Mesenchymal stem cell (in vitro differentiated cells and primary cell): ENCODE measurements at regions not wholly inside any gene's neighbourhood (a gene's known extent, or its start where the extent isn't known, plus 50 kb on each side); places are given as distances from the start of the nearest gene placed in this dataset.

ENCODE experiments used
- DNase-seq: peaks from one replicate; pipeline ENCODE4 v3.0.0-alpha.2; 2013
- H2AFZ ChIP-seq: one replicate; pipeline ENCODE4 v1.6.1; 2013; ENCODE audit warnings: low read depth, mild to moderate bottlenecking, control low read depth, inconsistent platforms, low read length, moderate library complexity
- H2AK5ac ChIP-seq: 2 replicates; pipeline ENCODE4 v1.6.1; 2013; ENCODE audit warnings: low read length, moderate library complexity, mild to moderate bottlenecking, inconsistent platforms; ENCODE audit not compliant: severe bottlenecking
- H2BK120ac ChIP-seq: one replicate; pipeline ENCODE4 v1.6.1; 2013; ENCODE audit warnings: low read depth, mild to moderate bottlenecking, inconsistent platforms, low read length, moderate library complexity
- H2BK12ac ChIP-seq, 2 experiments: one replicate each; pipeline ENCODE4 v1.6.1; 2013; ENCODE audit warnings: inconsistent platforms in 2 of 2, low read length in 2 of 2, mild to moderate bottlenecking in 2 of 2, moderate library complexity in 2 of 2, control low read depth in 1 of 2
- H2BK15ac ChIP-seq: one replicate; pipeline ENCODE4 v1.6.1; 2013; ENCODE audit warnings: mild to moderate bottlenecking, low read depth, inconsistent platforms; ENCODE audit not compliant: poor library complexity, severe bottlenecking
- H2BK5ac ChIP-seq: 2 replicates; pipeline ENCODE4 v1.6.1; 2013; ENCODE audit warnings: low read depth, mild to moderate bottlenecking, low read length, control low read depth, inconsistent platforms; ENCODE audit not compliant: poor library complexity, severe bottlenecking
- H3K14ac ChIP-seq, 2 experiments: one replicate each; pipeline ENCODE4 v1.6.1; 2013; ENCODE audit warnings: inconsistent platforms in 2 of 2, low read length in 2 of 2, control low read depth in 1 of 2, mild to moderate bottlenecking in 1 of 2, moderate library complexity in 1 of 2
- H3K18ac ChIP-seq, 2 experiments: one replicate each; pipeline ENCODE4 v1.6.1; 2013; ENCODE audit warnings: inconsistent platforms in 2 of 2, low read length in 2 of 2, control low read depth in 1 of 2, low read depth in 1 of 2, mild to moderate bottlenecking in 1 of 2
- H3K23ac ChIP-seq, 2 experiments: one replicate each; pipeline ENCODE4 v1.6.1; 2013; ENCODE audit warnings: inconsistent platforms in 2 of 2, low read length in 2 of 2, mild to moderate bottlenecking in 2 of 2, moderate library complexity in 2 of 2, control low read depth in 1 of 2
- H3K27ac ChIP-seq: 2 replicates; pipeline ENCODE4 v1.5.1; 2013; ENCODE audit warnings: mild to moderate bottlenecking, moderate library complexity, low read length, control low read depth, inconsistent platforms; ENCODE audit not compliant: poor library complexity, severe bottlenecking
- H3K27me3 ChIP-seq, 2 experiments: 2 replicates each; pipeline versions ENCODE4 v1.6.1 to v1.7.0; 2013; ENCODE audit warnings: low read length in 2 of 2, mild to moderate bottlenecking in 2 of 2, moderate library complexity in 2 of 2, control low read depth in 1 of 2, inconsistent platforms in 1 of 2; ENCODE audit not compliant: control insufficient read depth in 1 of 2, insufficient read depth in 1 of 2
- H3K36me3 ChIP-seq, 2 experiments: 2 replicates each; pipeline versions ENCODE4 v1.6.1 to v1.7.0; 2013; ENCODE audit warnings: low read length in 2 of 2, control low read depth in 1 of 2, inconsistent platforms in 1 of 2, low read depth in 1 of 2, mild to moderate bottlenecking in 1 of 2; ENCODE audit not compliant: insufficient read depth in 2 of 2, control insufficient read depth in 1 of 2
- H3K4ac ChIP-seq, 2 experiments: one replicate each; pipeline ENCODE4 v1.6.1; 2013; ENCODE audit warnings: inconsistent platforms in 2 of 2, low read length in 2 of 2, mild to moderate bottlenecking in 2 of 2, moderate library complexity in 2 of 2, control low read depth in 1 of 2, low read depth in 1 of 2
- H3K4me1 ChIP-seq: 2 replicates; pipeline ENCODE4 v1.6.1; 2013; ENCODE audit warnings: low read depth, low read length, control low read depth; ENCODE audit not compliant: control insufficient read depth, insufficient read depth
- H3K4me2 ChIP-seq: 2 replicates; pipeline ENCODE4 v1.6.1; 2013; ENCODE audit warnings: low read length, mild to moderate bottlenecking, inconsistent platforms; ENCODE audit not compliant: poor library complexity, severe bottlenecking
- H3K4me3 ChIP-seq, 2 experiments: 2 replicates each; pipeline versions ENCODE4 v1.5.1 to v1.7.0; 2013; ENCODE audit warnings: low read length in 2 of 2, mild to moderate bottlenecking in 2 of 2, control low read depth in 1 of 2, low read depth in 1 of 2; ENCODE audit not compliant: insufficient read depth in 1 of 2
- H3K79me1 ChIP-seq: replicated peaks from 2 replicates; pipeline ENCODE4 v1.6.1; 2013; ENCODE audit warnings: mild to moderate bottlenecking, control low read depth, low read length, inconsistent platforms; ENCODE audit not compliant: poor library complexity, severe bottlenecking
- H3K9ac ChIP-seq: 2 replicates; pipeline ENCODE4 v1.7.0; 2013; ENCODE audit warnings: mild to moderate bottlenecking, low read length, moderate library complexity
- H3K9me3 ChIP-seq: 2 replicates; pipeline ENCODE4 v1.7.0; 2013; ENCODE audit warnings: mild to moderate bottlenecking, low read length; ENCODE audit not compliant: control insufficient read depth
- H4K8ac ChIP-seq: one replicate; pipeline ENCODE4 v1.6.1; 2013; ENCODE audit warnings: inconsistent platforms, mild to moderate bottlenecking, low read length, moderate library complexity
- H4K91ac ChIP-seq: one replicate; pipeline ENCODE4 v1.6.1; 2013; ENCODE audit warnings: mild to moderate bottlenecking, low read length, inconsistent platforms
- WGBS: methylation state at CpG from one replicate; pipeline ENCODE4 v1.1.7; 2013; ENCODE audit warnings: mixed read lengths; 5-methylcytosine and 5-hydroxymethylcytosine counted together

- Histone ChIP-seq H3K4me3 (no peak overlapping the region), H3K9ac (no peak overlapping the region), H3K4me2 (no peak overlapping the region), H3K79me1 (no peaks in the 10 kb centered on the region), H3K14ac (no peak overlapping the region), H3K18ac (no peak overlapping the region), H3K36me3 (no peaks in the 10 kb centered on the region), H2BK120ac (no peak overlapping the region), H3K27ac (no peak overlapping the region), H2BK15ac (no peak overlapping the region), H4K8ac (no peak overlapping the region), H3K23ac (no peak overlapping the region), H3K4me1 (peaks cover 3% of the 10 kb centered on the region), H2AK5ac (no peak overlapping the region), H2BK5ac (no peak overlapping the region), H3K4ac (no peak overlapping the region), H3K27me3 (peaks cover 16 to 40% of the 10 kb centered on the region in 2 experiments), H2AFZ (no peak overlapping the region), H2BK12ac (no peak overlapping the region), H3K9me3 (peaks cover 5% of the 10 kb centered on the region), H4K91ac (no peak overlapping the region)
- DNase-seq = no peak
- WGBS = 74% methylated on average over 6 of the region's 6 CpGs
Observed at GRCh38 chr9:109604131-109604530, 106.0 kb upstream of the PTPN3 start.

GRCh38 chr9:109604781-109605180 lies 106.7 kb upstream of the PTPN3 start:
- Histone ChIP-seq H3K23ac (no peak overlapping the region), H3K4me1 (peaks cover 3% of the 10 kb centered on the region), H3K27me3 (peaks cover 16 to 42% of the 10 kb centered on the region in 2 experiments), H3K18ac (no peak overlapping the region), H2BK120ac (no peak overlapping the region), H4K8ac (no peak overlapping the region), H3K4ac (no peak overlapping the region), H3K9me3 (peaks cover 5% of the 10 kb centered on the region), H3K36me3 (no peaks in the 10 kb centered on the region), H2BK5ac (no peak overlapping the region), H3K4me3 (no peak overlapping the region), H3K4me2 (no peak overlapping the region), H4K91ac (no peak overlapping the region), H2BK15ac (no peak overlapping the region), H3K9ac (no peak overlapping the region), H3K79me1 (no peaks in the 10 kb centered on the region), H2AK5ac (no peak overlapping the region), H2BK12ac (no peak overlapping the region), H3K14ac (no peak overlapping the region), H2AFZ (no peak overlapping the region), H3K27ac (no peak overlapping the region)
- no CpG with 5 or more reads among the region's 1 CpG for WGBS
- DNase-seq = no peak

DNA sequence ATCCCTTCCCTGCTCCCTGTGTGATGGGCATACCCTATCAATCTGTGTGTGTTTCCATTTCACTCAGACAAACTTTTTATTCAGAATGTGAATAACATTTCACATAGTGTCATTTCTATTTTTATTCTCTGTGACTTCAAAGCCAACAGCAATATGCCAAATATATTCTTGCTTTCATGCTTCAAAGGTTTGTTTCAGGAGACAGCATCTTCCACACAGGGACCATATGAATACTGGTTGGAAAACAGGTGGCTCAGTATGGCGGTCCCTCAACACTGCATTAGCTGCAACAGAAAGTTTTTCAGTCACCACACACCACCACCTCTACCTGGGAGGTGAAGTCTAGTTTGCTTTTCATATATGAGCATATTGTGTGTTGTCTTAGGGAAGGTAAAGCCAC lies 111.0 kb upstream of the PTPN3 start:
- Histone ChIP-seq H3K4me2 (no peak overlapping the region), H2BK5ac (no peak overlapping the region), H2BK12ac (no peak overlapping the region), H3K23ac (no peak overlapping the region), H2BK120ac (no peak overlapping the region), H3K9ac (no peak overlapping the region), H3K14ac (no peak overlapping the region), H4K8ac (no peak overlapping the region), H2AK5ac (no peak overlapping the region), H3K36me3 (no peaks in the 10 kb centered on the region), H3K4me3 (no peak overlapping the region), H3K9me3 (peaks cover 10% of the 10 kb centered on the region), H3K27ac (no peak overlapping the region), H3K4me1 (no peaks in the 10 kb centered on the region), H4K91ac (no peak overlapping the region), H3K18ac (no peak overlapping the region), H2AFZ (no peak overlapping the region), H3K4ac (no peak overlapping the region), H3K27me3 (peaks cover 14 to 66% of the 10 kb centered on the region in 2 experiments), H3K79me1 (no peaks in the 10 kb centered on the region), H2BK15ac (no peak overlapping the region)
- no peak for DNase-seq
- no CpG with 5 or more reads among the region's 1 CpG for WGBS

- no peak overlapping the region for H4K91ac ChIP-seq
- DNase-seq = no peak
- no peak overlapping the region for H2BK15ac ChIP-seq
- no peak overlapping the region for H3K14ac ChIP-seq
- H3K4me1 ChIP-seq = no peaks in the 10 kb centered on the region
- no peaks in the 10 kb centered on the region for H3K36me3 ChIP-seq
- H2BK12ac ChIP-seq = no peak overlapping the region
- H2BK120ac ChIP-seq = no peak overlapping the region
- H4K8ac ChIP-seq = no peak overlapping the region
- no peak overlapping the region for H3K4ac ChIP-seq
- H3K18ac ChIP-seq = no peak overlapping the region
- no peaks in the 10 kb centered on the region for H3K79me1 ChIP-seq
- no peak overlapping the region for H3K4me3 ChIP-seq
- peaks cover 10% of the 10 kb centered on the region for H3K9me3 ChIP-seq
- H3K9ac ChIP-seq = no peak overlapping the region
- H2AFZ ChIP-seq = no peak overlapping the region
- no CpG with 5 or more reads among the region's 1 CpG for WGBS
- no peak overlapping the region for H2AK5ac ChIP-seq
- peaks cover 36 to 84% of the 10 kb centered on the region in 2 experiments for H3K27me3 ChIP-seq
- H3K27ac ChIP-seq = no peak overlapping the region
- no peak overlapping the region for H3K23ac ChIP-seq
- H2BK5ac ChIP-seq = no peak overlapping the region
- H3K4me2 ChIP-seq = no peak overlapping the region
Observed at GRCh38 chr9:109616571-109617120, 118.5 kb upstream of the PTPN3 start.
